A549 (cell line): ENCODE measurements at regions not wholly inside any gene's neighbourhood (a gene's known extent, or its start where the extent isn't known, plus 50 kb on each side); places are given as distances from the start of the nearest gene placed in this dataset.

Experiments used
- BHLHE40 ChIP-seq: IDR thresholded peaks from 2 replicates; pipeline ENCODE4 v1.6.1; 2012; ENCODE audit warnings: low read depth, low read length, inconsistent platforms
- CBX2 ChIP-seq: fragments of 200-600 bp; sonication (generic); IDR thresholded peaks from 2 replicates; pipeline ENCODE4 v1.6.1; 2016; ENCODE audit warnings: low read depth, mild to moderate bottlenecking, borderline replicate concordance
- ESRRA ChIP-seq: fragments of 150-350 bp; IDR thresholded peaks from 2 replicates; pipeline ENCODE4 v1.6.1; 2014; ENCODE audit warnings: mild to moderate bottlenecking, low read length, borderline replicate concordance
- HDAC2 ChIP-seq: fragments of 200-600 bp; sonication (generic); IDR thresholded peaks from 2 replicates; pipeline ENCODE4 v1.6.1; 2016
- JUN ChIP-seq, 2 experiments: fragments of >200 bp; sonication (Bioruptor Twin); formaldehyde crosslinking; IDR thresholded peaks; 2 replicates in 1 of 2; 3 replicates in 1 of 2; pipeline ENCODE4 v1.6.1; 2016 to 2017
- KDM1A ChIP-seq: fragments of 200-600 bp; sonication (generic); IDR thresholded peaks from 2 replicates; pipeline ENCODE4 v1.6.1; 2016; ENCODE audit warnings: low read depth, mild to moderate bottlenecking
- NPAS2 ChIP-seq: fragments of 250-450 bp; sonication (Bioruptor Pico); IDR thresholded peaks from 2 replicates; pipeline ENCODE4 v1.8.0; 2022; ENCODE audit warnings: mild to moderate bottlenecking, moderate library complexity, borderline replicate concordance
- NR3C1 ChIP-seq: fragments of >200 bp; sonication (Bioruptor Twin); formaldehyde crosslinking; IDR thresholded peaks from 3 replicates; pipeline ENCODE4 v1.6.1; 2017
- POLR2A ChIP-seq: IDR thresholded peaks from 2 replicates; pipeline ENCODE4 v1.6.1; 2012; ENCODE audit warnings: mild to moderate bottlenecking, low read length
- REST ChIP-seq: fragments of 200-600 bp; sonication (generic); IDR thresholded peaks from 2 replicates; pipeline ENCODE4 v1.6.1; 2016; ENCODE audit warnings: antibody characterized with exemption, mild to moderate bottlenecking, moderate library complexity
- TFCP2L1 ChIP-seq: fragments of 250-450 bp; sonication (Bioruptor Pico); IDR thresholded peaks from 2 replicates; pipeline ENCODE4 v1.5.0; 2021; ENCODE audit warnings: mild to moderate bottlenecking
- TP53 ChIP-seq: fragments of 250-450 bp; sonication (Bioruptor Pico); IDR thresholded peaks from 2 replicates; pipeline ENCODE4 v1.5.0; 2021; ENCODE audit warnings: mild to moderate bottlenecking, moderate library complexity
- TF ChIP-seq, protein P1 (sequence below): fragments of >200 bp; sonication (Bioruptor Twin); formaldehyde crosslinking; IDR thresholded peaks from 3 replicates; pipeline ENCODE4 v1.5.1; 2016
- TF ChIP-seq, protein P2 (sequence below): IDR thresholded peaks from 2 replicates; pipeline ENCODE4 v1.6.1; 2012

DNA sequence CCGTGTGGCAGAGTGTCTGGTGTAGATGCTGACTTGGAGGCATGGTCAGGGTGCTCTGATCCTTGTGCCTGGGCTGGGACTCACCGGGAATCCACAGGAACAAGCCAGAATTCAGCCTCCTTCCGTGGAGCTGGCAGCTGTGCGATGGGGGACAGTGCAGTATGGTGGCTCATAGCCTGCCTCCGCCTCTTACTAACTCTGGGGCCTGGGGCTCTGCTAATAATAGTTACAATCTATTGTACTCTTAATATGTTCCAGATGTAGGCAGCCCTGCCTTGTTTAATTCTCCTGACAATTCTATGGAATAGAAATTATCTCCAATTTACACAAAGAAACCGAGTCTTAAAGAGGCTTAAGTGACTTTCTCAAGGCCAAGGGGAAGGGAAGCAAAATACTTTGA, 77.6 kb downstream of the PCDH1 start:
- TF ChIP-seq, protein P1, sequence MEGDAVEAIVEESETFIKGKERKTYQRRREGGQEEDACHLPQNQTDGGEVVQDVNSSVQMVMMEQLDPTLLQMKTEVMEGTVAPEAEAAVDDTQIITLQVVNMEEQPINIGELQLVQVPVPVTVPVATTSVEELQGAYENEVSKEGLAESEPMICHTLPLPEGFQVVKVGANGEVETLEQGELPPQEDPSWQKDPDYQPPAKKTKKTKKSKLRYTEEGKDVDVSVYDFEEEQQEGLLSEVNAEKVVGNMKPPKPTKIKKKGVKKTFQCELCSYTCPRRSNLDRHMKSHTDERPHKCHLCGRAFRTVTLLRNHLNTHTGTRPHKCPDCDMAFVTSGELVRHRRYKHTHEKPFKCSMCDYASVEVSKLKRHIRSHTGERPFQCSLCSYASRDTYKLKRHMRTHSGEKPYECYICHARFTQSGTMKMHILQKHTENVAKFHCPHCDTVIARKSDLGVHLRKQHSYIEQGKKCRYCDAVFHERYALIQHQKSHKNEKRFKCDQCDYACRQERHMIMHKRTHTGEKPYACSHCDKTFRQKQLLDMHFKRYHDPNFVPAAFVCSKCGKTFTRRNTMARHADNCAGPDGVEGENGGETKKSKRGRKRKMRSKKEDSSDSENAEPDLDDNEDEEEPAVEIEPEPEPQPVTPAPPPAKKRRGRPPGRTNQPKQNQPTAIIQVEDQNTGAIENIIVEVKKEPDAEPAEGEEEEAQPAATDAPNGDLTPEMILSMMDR: no peak
- TF ChIP-seq POLR2A (no peak), TFCP2L1 (CRISPR knock-in tag) (no peak), REST (no peak), ESRRA (no peak), KDM1A (no peak), NR3C1 (no peak), BHLHE40 (no peak), HDAC2 (no peak), JUN (IDR thresholded peaks at IDR 0.05) (no peak), TP53 (no peak), NPAS2 (CRISPR knock-in tag) (no peak), CBX2 (no peak)
- TF ChIP-seq, protein P2, sequence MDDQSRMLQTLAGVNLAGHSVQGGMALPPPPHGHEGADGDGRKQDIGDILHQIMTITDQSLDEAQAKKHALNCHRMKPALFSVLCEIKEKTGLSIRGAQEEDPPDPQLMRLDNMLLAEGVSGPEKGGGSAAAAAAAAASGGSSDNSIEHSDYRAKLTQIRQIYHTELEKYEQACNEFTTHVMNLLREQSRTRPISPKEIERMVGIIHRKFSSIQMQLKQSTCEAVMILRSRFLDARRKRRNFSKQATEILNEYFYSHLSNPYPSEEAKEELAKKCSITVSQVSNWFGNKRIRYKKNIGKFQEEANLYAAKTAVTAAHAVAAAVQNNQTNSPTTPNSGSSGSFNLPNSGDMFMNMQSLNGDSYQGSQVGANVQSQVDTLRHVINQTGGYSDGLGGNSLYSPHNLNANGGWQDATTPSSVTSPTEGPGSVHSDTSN: no peak
